ENCODE measurements at regions not wholly inside any gene's neighbourhood (a gene's known extent, or its start where the extent isn't known, plus 50 kb on each side); places are given as distances from the start of the nearest gene placed in this dataset.
"Not testable (repeated sequence)": the region's sequence is repeated elsewhere in the genome, so short reads cannot be mapped to it uniquely, and the experiment has no call there.

DNA sequence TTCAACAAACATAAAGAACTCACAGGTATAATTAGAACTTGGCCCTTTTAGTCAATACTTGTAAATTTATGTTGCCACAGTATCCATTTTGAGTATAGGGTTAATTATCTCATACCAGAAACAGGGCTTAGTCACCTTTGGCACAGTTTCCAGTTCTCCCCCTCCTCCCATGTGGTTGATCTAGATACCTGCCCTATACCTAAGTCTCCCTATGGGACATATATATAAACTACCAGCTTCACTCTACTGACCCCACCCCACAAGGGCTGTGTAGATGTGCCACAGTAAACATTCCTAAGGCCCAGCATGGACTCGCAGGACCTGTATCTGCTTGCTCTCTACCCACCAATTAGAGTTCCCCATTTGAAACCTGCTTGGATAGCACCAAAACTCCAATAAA is 371.7 kb upstream of the RND3 start:
- no peak for DNase-seq (ENCODE audit: low read depth, low spot score)
- in situ Hi-C loops (cut with HindIII; ENCODE audit: low pct_unique_long_range_greater_than_20kb, low sequenced_read_pairs): no loop called here

DNA sequence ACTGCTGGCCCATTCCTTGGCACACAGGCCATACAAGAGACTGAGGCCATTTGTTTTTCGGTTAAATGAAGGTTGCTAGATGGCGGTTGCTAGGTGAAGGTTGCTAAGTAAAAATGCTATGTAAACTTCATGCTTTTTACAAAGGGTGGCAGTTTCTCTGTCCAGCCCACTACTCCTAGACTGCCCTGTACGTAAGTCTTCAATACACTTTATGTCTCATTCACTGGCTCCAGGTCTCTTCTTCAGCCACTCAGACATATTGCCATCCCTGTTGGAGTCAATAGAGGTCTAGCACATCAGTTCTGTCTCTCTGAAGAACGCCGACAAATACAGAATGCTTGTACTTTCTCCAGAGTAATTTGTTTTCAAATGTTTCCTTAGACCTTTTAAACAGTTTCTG is 370.9 kb upstream of the RND3 start:
- in situ Hi-C loops (cut with HindIII; ENCODE audit: low pct_unique_long_range_greater_than_20kb, low sequenced_read_pairs): no loop called here
- no peak for DNase-seq (ENCODE audit: low read depth, low spot score)

DNA sequence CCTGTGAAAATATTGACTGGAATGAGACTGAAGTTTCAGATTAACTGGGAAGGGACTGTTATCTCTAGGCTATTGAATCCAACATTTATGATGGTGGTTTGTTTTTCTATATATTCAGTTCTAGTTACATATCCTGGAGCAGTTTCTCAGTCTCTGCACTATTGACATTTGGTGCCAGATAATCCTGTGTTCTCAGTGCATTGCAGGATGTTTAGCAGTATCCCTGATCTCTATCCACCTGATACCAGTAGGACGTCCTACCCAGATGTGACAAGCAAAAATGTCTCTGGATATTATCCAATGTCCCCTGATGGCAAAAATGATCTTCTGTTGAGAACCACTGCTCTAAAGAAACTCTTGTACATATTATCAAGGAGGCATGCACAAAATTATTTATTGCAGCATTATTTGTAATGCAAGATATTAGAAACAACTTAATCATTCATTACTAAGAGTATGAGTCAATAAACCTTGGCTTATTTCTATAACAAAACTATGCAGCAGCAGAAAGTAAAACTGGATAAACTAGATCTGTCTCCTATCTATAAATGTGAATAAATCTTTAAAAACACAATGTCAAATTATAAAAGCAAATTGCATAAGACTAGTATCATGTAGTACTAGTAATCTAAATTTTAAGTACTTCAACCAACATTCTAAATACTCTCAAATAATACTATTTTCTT is 369.3 kb upstream of the RND3 start:
- DNase-seq (ENCODE audit: low read depth, low spot score): no peak
- in situ Hi-C loops (cut with HindIII; ENCODE audit: low pct_unique_long_range_greater_than_20kb, low sequenced_read_pairs): no loop called here

DNA sequence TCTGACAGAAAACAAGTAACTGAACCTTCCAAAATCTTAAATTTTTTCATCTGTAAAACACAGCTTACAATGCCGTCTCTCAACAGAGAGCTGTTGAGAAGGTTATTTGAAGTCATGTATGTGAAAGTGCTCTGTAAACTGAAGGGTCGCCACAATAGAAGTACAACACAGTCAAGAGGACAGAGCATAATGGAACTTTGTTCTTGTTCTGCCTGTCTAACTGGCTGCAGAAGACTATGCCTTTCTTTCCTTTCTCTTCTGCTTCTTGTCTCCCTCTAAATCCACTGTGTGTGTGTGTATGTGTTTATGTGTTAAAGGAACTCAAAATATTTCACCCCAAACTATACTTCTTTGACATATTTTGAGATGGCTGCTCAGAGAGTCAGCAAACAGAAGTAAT is 365.8 kb upstream of the RND3 start:
- in situ Hi-C loops (cut with HindIII; ENCODE audit: low pct_unique_long_range_greater_than_20kb, low sequenced_read_pairs): no loop called here
- peak; percentile 38 for DNase-seq (ENCODE audit: low read depth, low spot score)

DNA sequence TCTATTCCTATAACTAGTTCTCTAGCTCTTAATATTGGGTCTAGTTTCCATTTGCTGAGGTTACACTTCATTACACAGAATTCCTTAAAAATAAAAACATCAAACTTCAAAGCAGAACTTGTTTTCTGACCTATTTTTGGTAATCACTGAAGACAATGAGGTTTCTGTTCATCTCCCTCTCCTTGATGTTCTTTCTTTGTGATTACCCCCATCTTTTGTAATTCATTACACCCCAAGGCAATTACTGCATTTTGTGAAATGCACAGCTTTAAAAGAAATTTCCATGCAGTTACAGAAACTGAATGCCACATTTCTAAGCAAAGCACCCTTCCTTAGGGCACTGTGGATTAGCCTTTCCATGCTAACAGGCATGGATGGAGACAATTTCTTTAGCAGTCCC is 363.2 kb upstream of the RND3 start:
- in situ Hi-C loops (cut with HindIII; ENCODE audit: low pct_unique_long_range_greater_than_20kb, low sequenced_read_pairs): no loop called here

DNA sequence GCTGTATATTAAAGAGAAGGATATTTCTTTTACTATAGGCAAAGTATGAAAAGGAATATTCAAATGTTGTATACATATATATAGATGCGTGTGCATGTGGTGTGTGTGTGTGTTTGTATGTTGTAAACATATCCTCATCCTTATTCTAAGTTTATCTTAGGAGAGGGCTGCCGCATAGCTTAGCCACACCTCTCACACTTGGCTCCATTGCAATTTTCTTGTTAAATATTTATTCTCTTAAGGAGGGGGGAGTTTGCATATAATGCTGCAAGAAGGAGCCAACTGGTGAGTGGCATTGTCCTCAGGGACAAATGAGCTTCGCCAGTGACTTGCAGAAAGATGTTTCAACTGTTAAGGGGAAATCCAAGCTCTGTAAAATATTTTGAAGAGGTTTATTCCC is 360.1 kb upstream of the RND3 start:
- in situ Hi-C loops (cut with HindIII; ENCODE audit: low pct_unique_long_range_greater_than_20kb, low sequenced_read_pairs): no loop called here
- DNase-seq (ENCODE audit: low read depth, low spot score): no peak

More for the DNA sequence above, 363.2 kb upstream of the RND3 start:
- DNase-seq (ENCODE audit: low read depth, low spot score): no peak

DNA sequence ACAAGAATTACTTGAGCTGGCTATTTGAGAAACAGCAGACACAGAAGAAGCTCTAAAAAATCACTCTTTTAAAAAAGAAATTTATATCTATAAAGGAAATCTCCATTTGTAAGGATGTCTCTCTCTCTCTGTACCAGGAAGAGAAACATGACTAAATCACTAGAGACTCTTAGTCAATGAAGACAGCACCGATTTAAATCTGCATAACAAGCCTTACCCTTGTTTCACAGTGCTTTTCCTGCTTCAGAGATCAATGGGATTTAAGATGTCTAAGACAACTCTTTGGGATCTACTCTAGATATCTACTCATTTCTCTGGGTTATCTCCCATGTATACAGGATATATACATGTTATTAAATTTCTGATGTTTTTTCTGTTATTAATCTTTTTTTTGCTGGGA is 359.2 kb upstream of the RND3 start:
- in situ Hi-C loops (cut with HindIII; ENCODE audit: low pct_unique_long_range_greater_than_20kb, low sequenced_read_pairs): no loop called here
- no peak for DNase-seq (ENCODE audit: low read depth, low spot score)

DNA sequence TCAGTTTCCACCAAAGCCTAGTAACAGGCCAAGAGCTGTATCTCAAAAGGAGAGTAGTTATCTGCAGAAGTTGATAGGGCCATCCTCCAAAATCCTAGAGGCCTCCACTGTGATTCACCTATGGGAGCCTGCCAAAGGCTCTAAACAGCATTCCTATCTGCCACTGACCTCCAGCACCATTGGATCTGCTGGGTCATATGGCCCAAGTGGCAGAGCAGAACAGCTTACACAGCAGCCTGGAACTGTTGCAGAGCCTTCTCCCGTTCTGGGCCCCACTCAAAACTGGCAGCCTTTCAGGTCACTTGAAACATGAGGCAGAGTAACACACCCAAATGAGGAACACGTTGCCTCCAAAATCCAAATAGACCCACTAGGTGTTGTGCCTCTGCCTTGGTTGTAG is 345.2 kb upstream of the RND3 start:
- DNase-seq (ENCODE audit: low read depth, low spot score): no peak
- in situ Hi-C loops (cut with HindIII; ENCODE audit: low pct_unique_long_range_greater_than_20kb, low sequenced_read_pairs): no loop called here

DNA sequence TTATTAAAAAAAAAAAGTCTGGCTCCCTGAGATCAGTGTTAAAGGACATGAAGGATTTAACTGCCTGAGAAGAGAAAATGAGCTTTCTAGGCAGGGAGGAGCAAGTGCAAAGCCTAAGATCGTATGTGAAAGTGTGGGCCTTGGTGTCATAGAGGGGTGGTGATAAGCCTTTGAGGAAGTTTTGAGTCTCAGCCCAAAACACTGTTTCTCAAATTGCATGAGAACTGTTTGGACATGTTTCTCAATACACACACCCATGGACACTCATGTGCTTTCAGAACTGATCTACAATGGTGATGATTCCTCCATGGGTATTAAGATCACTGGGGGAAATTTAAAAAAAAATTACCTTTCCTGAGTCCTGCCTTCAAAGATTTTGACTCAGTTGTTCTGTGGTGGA is 336.7 kb upstream of the RND3 start:
- in situ Hi-C loops (cut with HindIII; ENCODE audit: low pct_unique_long_range_greater_than_20kb, low sequenced_read_pairs): no loop called here

DNA sequence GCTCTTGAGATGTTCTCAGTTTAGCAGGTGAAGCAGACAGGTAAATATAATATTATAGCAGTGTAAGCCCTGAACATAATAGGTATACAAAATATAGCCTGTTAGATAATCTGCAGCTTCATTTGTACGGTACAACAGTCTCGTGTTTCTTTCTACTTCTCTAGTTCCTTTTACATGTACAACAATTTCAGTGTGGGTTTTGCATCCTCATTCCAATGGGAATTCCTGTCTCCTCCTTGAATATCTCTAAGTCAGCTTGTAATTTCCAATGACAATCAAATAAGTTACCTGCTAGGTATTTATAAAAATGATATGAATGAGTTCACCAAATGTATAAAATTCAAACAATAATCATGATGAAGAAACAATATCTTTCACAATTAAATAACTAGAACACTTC is 330.0 kb upstream of the RND3 start:
- no peak for DNase-seq (ENCODE audit: low read depth, low spot score)
- in situ Hi-C loops (cut with HindIII; ENCODE audit: low pct_unique_long_range_greater_than_20kb, low sequenced_read_pairs): no loop called here

More for the DNA sequence above, 336.7 kb upstream of the RND3 start:
- DNase-seq (ENCODE audit: low read depth, low spot score): no peak

DNA sequence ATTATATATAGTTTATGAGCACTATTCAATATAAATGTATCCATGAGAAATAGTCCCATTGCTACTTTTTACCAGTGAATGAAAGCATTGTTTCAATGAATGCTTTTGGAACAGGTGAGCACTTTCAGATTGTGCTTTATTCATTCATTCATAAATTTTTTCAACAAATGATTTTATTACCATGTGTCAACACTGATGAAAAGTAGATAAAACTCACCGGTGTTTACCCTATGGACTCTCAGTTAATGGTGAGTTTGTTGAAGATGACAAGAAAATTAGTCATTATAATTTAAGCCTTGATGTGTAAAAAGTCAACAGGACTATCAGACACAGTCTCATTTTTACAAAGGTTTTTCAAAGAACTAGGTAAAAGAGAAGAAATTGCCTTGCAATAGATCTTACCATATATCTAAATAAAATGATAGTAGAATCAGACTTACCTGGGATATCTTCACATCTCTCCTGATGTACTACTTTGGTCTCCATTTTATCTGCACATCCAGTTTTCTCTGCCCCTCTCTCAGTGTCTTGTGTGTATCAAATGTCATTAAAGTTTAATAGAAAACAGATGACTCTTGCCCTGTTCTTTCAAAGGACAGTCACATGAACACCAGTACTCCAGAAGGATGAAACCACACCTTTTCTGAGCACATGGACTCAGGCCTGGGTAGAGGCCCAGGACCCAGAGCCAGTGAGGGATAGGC is 325.3 kb upstream of the RND3 start:
- DNase-seq (ENCODE audit: low read depth, low spot score): no peak
- in situ Hi-C loops (cut with HindIII; ENCODE audit: low pct_unique_long_range_greater_than_20kb, low sequenced_read_pairs): no loop called here

DNA sequence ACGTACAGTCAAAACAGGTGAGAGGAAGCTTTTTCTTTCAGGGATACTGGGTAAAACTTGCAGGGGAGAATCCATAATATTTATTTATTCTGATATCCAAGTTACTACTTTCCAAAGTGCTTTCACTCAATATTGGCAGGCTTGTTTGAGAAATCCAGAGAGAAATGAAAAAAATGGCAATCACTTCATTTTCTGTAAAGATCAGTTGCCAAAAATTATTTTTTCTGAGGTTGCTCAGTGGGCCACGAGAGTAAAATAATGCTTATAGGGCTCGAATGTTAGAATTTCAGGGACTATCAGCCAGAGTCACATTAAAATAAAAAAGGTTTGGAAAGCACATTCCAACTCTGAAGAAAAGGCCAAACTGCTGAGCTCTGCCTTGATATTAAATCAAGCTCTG is 324.6 kb upstream of the RND3 start:
- in situ Hi-C loops (cut with HindIII; ENCODE audit: low pct_unique_long_range_greater_than_20kb, low sequenced_read_pairs): no loop called here
- DNase-seq (ENCODE audit: low read depth, low spot score): no peak

DNA sequence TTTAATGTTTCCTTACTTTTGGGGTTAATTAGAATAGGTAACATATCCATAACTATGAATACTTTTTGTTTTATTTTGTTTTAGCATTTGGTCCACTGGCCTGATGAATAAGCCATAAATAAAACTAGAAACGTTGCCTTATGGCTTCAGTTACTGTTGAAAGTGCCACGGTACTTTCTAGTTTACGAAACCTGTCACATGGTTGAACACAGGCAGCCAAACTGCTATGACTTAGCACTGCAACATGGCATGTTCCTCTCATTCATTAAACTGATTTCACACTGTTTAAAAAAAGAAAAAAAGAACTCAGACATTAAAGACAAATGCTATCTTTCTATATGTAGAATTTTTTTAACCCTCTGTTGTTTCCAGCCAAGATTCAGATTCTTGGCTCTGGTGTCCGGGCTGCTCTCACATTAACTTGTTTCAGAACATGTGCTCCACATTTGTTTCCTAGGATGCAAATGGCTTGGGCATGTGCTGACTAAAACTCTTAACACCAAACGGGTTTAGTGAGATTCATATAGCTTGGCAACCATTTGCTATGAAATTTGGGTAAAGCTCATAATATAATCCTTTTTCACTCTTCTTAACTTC is 323.9 kb upstream of the RND3 start:
- in situ Hi-C loops (cut with HindIII; ENCODE audit: low pct_unique_long_range_greater_than_20kb, low sequenced_read_pairs): no loop called here

DNA sequence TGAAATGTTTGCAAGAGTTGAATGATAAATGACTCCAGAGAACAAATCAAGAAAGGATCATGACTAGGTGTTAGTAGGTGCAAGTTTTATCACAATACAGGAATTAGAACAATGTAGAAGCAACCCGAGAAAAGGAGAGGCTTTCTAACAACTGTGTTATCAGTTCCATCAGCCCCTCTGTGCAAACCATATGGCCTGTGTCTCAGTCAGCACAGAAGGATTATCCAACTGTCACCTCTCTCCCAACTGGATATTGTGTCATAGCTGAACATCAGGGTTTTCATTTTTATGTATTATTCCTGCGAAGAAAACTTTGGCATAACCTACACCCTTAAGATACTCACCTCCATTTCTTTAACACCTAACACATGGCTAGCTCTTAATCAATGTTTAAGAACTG is 321.6 kb upstream of the RND3 start:
- no peak for DNase-seq (ENCODE audit: low read depth, low spot score)
- in situ Hi-C loops (cut with HindIII; ENCODE audit: low pct_unique_long_range_greater_than_20kb, low sequenced_read_pairs): no loop called here

More for the DNA sequence above, 323.9 kb upstream of the RND3 start:
- no peak for DNase-seq (ENCODE audit: low read depth, low spot score)

DNA sequence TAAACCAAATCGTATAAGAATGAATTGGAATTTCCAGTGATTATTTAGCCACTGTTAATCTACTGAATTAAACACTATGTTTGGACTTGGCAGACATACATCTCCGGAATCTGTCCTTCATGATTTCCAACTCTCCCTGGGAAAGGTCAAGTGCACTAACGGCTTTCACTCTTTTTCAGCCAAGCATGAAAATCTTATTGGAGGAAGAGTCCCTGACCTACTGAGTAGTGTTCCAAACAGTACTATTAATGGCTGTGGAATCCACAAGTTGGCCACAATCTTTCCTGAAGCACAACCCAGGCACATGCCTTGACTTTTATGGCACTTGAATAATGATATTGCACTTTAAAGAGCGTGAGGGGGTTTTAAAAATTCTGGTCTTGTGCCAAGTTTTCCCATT is 318.9 kb upstream of the RND3 start:
- in situ Hi-C loops (cut with HindIII; ENCODE audit: low pct_unique_long_range_greater_than_20kb, low sequenced_read_pairs): no loop called here
- DNase-seq (ENCODE audit: low read depth, low spot score): no peak

DNA sequence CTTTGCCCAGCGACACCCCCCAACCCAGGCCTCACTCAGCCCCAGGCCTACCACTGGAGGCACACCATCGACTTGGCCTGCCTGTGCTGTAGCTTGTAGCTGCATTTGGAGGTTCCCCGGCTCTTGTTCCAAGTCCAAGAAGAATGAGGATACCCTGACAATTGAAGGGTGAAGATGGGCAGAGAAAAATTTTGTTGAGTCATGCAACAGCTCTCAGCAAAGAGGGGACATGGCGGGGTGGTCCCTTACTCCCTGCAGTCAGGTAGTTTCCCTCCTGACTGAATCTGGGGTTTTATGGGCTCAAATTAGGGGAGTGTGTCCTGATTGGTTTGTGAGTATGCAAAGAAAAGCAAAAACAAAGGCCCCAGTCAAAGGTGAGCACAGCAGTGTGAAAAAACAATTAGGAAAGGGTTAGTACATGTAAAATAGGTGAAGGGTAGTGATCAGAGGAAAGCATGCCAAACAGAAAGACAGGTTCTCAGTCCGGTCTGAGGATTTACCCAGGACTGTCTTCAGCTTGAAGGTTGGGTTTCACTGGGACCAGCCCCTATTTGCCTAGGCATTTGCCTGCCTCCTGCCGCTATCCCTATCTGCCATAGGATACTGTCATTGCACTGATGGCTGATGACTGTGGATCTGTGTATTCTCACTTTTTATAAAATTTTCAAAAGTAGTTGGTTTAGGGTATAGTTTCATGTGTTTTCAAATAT is 316.4 kb upstream of the RND3 start:
- in situ Hi-C loops (cut with HindIII; ENCODE audit: low pct_unique_long_range_greater_than_20kb, low sequenced_read_pairs): no loop called here
- DNase-seq (ENCODE audit: low read depth, low spot score): no peak

DNA sequence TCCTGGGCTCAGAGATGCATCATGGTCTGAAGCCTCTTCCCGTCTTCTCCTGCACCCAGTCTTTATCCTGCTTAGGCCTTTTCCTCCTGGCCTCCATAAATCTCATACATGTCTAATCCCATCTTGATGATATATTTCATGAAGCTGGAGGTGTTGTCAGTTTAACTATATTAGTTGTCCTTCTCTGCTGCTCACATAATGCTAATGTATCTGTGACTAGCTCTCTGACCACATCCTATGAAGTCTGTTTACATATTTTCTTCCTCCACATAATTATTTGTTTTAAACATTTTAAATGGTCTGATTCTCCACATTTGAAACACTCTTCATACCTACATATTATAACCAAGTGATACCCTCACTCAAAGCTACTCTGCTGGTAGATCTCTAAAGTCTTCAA is 315.2 kb upstream of the RND3 start:
- in situ Hi-C loops (cut with HindIII; ENCODE audit: low pct_unique_long_range_greater_than_20kb, low sequenced_read_pairs): no loop called here
- no peak for DNase-seq (ENCODE audit: low read depth, low spot score)

DNA sequence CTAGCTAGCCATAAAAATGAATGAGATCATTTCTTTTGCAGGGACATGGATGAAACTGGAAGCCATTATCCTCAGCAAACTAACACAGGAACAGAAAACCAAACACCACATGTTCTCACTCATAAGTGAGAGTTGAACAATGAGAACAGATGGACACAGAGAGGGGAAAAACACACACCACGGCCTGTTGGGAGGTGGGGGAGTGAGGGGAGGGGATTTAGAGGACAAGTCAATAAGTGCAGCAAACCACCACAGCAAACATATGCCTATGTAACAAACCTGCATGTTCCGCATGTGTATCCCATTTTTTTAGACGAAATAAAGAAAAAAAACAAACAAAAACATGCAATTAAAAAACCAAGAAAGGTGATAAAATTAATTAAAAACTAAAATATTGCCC is 308.8 kb upstream of the RND3 start:
- in situ Hi-C loops (cut with HindIII; ENCODE audit: low pct_unique_long_range_greater_than_20kb, low sequenced_read_pairs); DNase-seq (ENCODE audit: low read depth, low spot score): not testable (repeated sequence)
